ENCODE measurements at regions not wholly inside any gene's neighbourhood (a gene's known extent, or its start where the extent isn't known, plus 50 kb on each side); places are given as distances from the start of the nearest gene placed in this dataset.

DNA sequence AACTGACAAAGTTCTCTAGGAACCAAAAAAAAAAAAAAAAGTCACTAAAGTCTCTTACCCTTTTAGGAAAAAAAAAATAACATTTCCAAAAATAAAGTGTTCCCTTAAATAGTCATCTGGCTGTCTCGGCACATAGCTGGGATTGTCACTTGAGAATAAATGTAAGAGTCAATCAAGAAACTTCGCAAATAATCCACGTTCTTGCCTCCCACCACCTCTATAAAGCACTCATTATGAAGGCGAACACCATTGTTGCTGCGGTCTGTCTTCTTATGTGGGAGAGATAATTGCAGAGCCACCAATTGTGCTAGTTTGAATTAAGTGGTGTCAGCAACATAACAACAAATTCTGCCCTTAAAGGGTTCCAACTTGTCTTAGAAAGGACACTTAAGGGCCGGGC, 163.7 kb downstream of the FBXO15 start:
- Histone ChIP-seq H3K4me1 (ENCODE audit: control insufficient read depth in 4 of 4, insufficient read depth in 4 of 4, low read length in 3 of 4) (no peaks in the 10 kb centered on the region), H3K36me3 (ENCODE audit: control insufficient read depth in 4 of 4, insufficient read depth in 3 of 4, low read depth in 1 of 4, low read length in 3 of 4) (no peaks in the 10 kb centered on the region), H3K4me3 (ENCODE audit: low read depth in 1 of 3, low read length in 3 of 3) (no peak overlapping the region), H3K9me3 (ENCODE audit: control insufficient read depth in 4 of 4, low read length in 3 of 4) (no peaks in the 10 kb centered on the region), H3K27me3 (ENCODE audit: control insufficient read depth in 4 of 4, insufficient read depth in 4 of 4, low read length in 3 of 4) (no peaks in the 10 kb centered on the region), H3K27ac (ENCODE audit: low read depth in 1 of 2, low read length in 2 of 2) (no peak overlapping the region), H3K9ac (ENCODE audit: low read depth in 1 of 2, low read length in 2 of 2) (no peak overlapping the region)
- no peak for DNase-seq (ENCODE audit: low spot score)
- WGBS: 87% methylated on average over 6 of the region's 6 CpGs
- TF ChIP-seq HNF4A (conservative IDR thresholded peaks at IDR 0.05): no peak
- TF ChIP-seq YY1 (IDR thresholded peaks at IDR 0.05): no peak
- TF ChIP-seq, protein P1, sequence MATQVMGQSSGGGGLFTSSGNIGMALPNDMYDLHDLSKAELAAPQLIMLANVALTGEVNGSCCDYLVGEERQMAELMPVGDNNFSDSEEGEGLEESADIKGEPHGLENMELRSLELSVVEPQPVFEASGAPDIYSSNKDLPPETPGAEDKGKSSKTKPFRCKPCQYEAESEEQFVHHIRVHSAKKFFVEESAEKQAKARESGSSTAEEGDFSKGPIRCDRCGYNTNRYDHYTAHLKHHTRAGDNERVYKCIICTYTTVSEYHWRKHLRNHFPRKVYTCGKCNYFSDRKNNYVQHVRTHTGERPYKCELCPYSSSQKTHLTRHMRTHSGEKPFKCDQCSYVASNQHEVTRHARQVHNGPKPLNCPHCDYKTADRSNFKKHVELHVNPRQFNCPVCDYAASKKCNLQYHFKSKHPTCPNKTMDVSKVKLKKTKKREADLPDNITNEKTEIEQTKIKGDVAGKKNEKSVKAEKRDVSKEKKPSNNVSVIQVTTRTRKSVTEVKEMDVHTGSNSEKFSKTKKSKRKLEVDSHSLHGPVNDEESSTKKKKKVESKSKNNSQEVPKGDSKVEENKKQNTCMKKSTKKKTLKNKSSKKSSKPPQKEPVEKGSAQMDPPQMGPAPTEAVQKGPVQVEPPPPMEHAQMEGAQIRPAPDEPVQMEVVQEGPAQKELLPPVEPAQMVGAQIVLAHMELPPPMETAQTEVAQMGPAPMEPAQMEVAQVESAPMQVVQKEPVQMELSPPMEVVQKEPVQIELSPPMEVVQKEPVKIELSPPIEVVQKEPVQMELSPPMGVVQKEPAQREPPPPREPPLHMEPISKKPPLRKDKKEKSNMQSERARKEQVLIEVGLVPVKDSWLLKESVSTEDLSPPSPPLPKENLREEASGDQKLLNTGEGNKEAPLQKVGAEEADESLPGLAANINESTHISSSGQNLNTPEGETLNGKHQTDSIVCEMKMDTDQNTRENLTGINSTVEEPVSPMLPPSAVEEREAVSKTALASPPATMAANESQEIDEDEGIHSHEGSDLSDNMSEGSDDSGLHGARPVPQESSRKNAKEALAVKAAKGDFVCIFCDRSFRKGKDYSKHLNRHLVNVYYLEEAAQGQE (IDR thresholded peaks at IDR 0.05): no peak
- no peak for TF ChIP-seq GABPA (IDR thresholded peaks at IDR 0.05 in 1 of 2, conservative IDR thresholded peaks at IDR 0.05 in 1 of 2)
- no peak for TF ChIP-seq SP1 (IDR thresholded peaks at IDR 0.05)
- no peak for TF ChIP-seq FOXA2 (IDR thresholded peaks at IDR 0.05)
- no peak for TF ChIP-seq HNF4G (IDR thresholded peaks at IDR 0.05)
- TF ChIP-seq FOXA1 (IDR thresholded peaks at IDR 0.05): no peak
- TF ChIP-seq JUND (IDR thresholded peaks at IDR 0.05): no peak
- TF ChIP-seq, protein P2, sequence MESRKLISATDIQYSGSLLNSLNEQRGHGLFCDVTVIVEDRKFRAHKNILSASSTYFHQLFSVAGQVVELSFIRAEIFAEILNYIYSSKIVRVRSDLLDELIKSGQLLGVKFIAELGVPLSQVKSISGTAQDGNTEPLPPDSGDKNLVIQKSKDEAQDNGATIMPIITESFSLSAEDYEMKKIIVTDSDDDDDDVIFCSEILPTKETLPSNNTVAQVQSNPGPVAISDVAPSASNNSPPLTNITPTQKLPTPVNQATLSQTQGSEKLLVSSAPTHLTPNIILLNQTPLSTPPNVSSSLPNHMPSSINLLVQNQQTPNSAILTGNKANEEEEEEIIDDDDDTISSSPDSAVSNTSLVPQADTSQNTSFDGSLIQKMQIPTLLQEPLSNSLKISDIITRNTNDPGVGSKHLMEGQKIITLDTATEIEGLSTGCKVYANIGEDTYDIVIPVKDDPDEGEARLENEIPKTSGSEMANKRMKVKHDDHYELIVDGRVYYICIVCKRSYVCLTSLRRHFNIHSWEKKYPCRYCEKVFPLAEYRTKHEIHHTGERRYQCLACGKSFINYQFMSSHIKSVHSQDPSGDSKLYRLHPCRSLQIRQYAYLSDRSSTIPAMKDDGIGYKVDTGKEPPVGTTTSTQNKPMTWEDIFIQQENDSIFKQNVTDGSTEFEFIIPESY (IDR thresholded peaks at IDR 0.05): no peak
- no peak for TF ChIP-seq EGR1 (IDR thresholded peaks at IDR 0.05; ENCODE audit: low read depth in 2 of 2)
- TF ChIP-seq TAF1 (conservative IDR thresholded peaks at IDR 0.05): no peak
- TF ChIP-seq, protein P3, sequence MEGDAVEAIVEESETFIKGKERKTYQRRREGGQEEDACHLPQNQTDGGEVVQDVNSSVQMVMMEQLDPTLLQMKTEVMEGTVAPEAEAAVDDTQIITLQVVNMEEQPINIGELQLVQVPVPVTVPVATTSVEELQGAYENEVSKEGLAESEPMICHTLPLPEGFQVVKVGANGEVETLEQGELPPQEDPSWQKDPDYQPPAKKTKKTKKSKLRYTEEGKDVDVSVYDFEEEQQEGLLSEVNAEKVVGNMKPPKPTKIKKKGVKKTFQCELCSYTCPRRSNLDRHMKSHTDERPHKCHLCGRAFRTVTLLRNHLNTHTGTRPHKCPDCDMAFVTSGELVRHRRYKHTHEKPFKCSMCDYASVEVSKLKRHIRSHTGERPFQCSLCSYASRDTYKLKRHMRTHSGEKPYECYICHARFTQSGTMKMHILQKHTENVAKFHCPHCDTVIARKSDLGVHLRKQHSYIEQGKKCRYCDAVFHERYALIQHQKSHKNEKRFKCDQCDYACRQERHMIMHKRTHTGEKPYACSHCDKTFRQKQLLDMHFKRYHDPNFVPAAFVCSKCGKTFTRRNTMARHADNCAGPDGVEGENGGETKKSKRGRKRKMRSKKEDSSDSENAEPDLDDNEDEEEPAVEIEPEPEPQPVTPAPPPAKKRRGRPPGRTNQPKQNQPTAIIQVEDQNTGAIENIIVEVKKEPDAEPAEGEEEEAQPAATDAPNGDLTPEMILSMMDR (IDR thresholded peaks at IDR 0.05; ENCODE audit: low read depth, low read length, missing input control): no peak
- TF ChIP-seq, protein P4, sequence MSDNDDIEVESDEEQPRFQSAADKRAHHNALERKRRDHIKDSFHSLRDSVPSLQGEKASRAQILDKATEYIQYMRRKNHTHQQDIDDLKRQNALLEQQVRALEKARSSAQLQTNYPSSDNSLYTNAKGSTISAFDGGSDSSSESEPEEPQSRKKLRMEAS (IDR thresholded peaks at IDR 0.05): no peak
- TF ChIP-seq, protein P5, sequence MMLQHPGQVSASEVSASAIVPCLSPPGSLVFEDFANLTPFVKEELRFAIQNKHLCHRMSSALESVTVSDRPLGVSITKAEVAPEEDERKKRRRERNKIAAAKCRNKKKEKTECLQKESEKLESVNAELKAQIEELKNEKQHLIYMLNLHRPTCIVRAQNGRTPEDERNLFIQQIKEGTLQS (IDR thresholded peaks at IDR 0.05): no peak
- TF ChIP-seq RAD21 (IDR thresholded peaks at IDR 0.05): no peak
- no peak for TF ChIP-seq NR2F2 (IDR thresholded peaks at IDR 0.05)

DNA sequence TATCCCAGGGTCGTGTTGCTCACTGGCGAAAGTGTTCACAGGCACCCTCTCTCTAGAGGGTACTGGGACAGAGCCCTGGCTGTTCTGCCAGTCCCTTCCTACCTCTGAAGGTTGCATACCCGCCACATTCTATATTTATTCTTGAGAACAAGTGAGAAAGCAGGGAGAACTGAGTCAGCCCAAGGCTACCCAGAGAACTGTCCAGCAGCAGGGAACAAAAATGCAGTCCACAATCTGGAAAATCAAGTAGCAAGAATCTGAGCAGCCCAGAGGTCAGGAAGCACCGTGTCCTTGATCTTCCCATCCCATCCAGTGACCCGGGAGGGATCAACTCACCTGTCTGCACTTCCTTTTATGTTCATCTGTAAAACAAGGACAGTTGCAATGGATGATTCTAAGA, 164.1 kb downstream of the FBXO15 start:
- H3K9me3 ChIP-seq (ENCODE audit: control insufficient read depth in 4 of 4, low read length in 3 of 4): no peaks in the 10 kb centered on the region
- no peaks in the 10 kb centered on the region for H3K27me3 ChIP-seq (ENCODE audit: control insufficient read depth in 4 of 4, insufficient read depth in 4 of 4, low read length in 3 of 4)
- H3K4me3 ChIP-seq (ENCODE audit: low read depth in 1 of 3, low read length in 3 of 3): no peak overlapping the region
- no peak for DNase-seq (ENCODE audit: low spot score)
- no peaks in the 10 kb centered on the region for H3K36me3 ChIP-seq (ENCODE audit: control insufficient read depth in 4 of 4, insufficient read depth in 3 of 4, low read depth in 1 of 4, low read length in 3 of 4)
- 82% methylated on average over 5 of the region's 5 CpGs for WGBS
- H3K9ac ChIP-seq (ENCODE audit: low read depth in 1 of 2, low read length in 2 of 2): no peak overlapping the region
- H3K27ac ChIP-seq (ENCODE audit: low read depth in 1 of 2, low read length in 2 of 2): no peak overlapping the region
- no peaks in the 10 kb centered on the region for H3K4me1 ChIP-seq (ENCODE audit: control insufficient read depth in 4 of 4, insufficient read depth in 4 of 4, low read length in 3 of 4)
- TF ChIP-seq JUND (IDR thresholded peaks at IDR 0.05) (no peak), HNF4A (conservative IDR thresholded peaks at IDR 0.05) (no peak), SP1 (IDR thresholded peaks at IDR 0.05) (no peak), NR2F2 (IDR thresholded peaks at IDR 0.05) (no peak), RAD21 (IDR thresholded peaks at IDR 0.05) (no peak), GABPA (IDR thresholded peaks at IDR 0.05 in 1 of 2, conservative IDR thresholded peaks at IDR 0.05 in 1 of 2) (no peak), FOXA2 (IDR thresholded peaks at IDR 0.05) (no peak), EGR1 (IDR thresholded peaks at IDR 0.05; ENCODE audit: low read depth in 2 of 2) (no peak), RXRA (IDR thresholded peaks at IDR 0.05) (no peak), HNF4G (IDR thresholded peaks at IDR 0.05) (no peak), FOXA1 (IDR thresholded peaks at IDR 0.05) (no peak)
- TF ChIP-seq, protein P5 (IDR thresholded peaks at IDR 0.05): no peak
- TF ChIP-seq, protein P4 (IDR thresholded peaks at IDR 0.05): no peak
- TF ChIP-seq, protein P1 (IDR thresholded peaks at IDR 0.05): no peak

Data from liver (tissue), 8 donors.